ENCODE measurements at regions not wholly inside any gene's neighbourhood (a gene's known extent, or its start where the extent isn't known, plus 50 kb on each side); places are given as distances from the start of the nearest gene placed in this dataset.
"Not testable (repeated sequence)": the region's sequence is repeated elsewhere in the genome, so short reads cannot be mapped to it uniquely, and the experiment has no call there.

GRCh38 chr2:91574255-91574654 lies 2882.8 kb downstream of the RPIA start:
- H3K4me1 ChIP-seq; H3K27ac ChIP-seq (replicated peaks); H3K4me3 ChIP-seq; H3K36me3 ChIP-seq; intact Hi-C loops (cut with micrococcal nuclease); DNase-seq; H3K9me3 ChIP-seq (replicated peaks): not testable (repeated sequence)
- H3K27me3 ChIP-seq (ENCODE audit: low read depth) = peaks cover 32% of the 10 kb centered on the region

GRCh38 chr2:91575701-91576100 lies 2884.2 kb downstream of the RPIA start:
- not testable (repeated sequence) for DNase-seq; H3K9me3 ChIP-seq (replicated peaks)

GRCh38 chr2:91577406-91577805 lies 2885.9 kb downstream of the RPIA start:
- H3K27ac ChIP-seq (replicated peaks); H3K4me3 ChIP-seq; H3K9me3 ChIP-seq (replicated peaks); intact Hi-C loops (cut with micrococcal nuclease); DNase-seq; H3K36me3 ChIP-seq; H3K4me1 ChIP-seq: not testable (repeated sequence)
- peaks cover 39% of the 10 kb centered on the region for H3K27me3 ChIP-seq (ENCODE audit: low read depth)

More at GRCh38 chr2:91575701-91576100, 2884.2 kb downstream of the RPIA start:
- H3K27me3 ChIP-seq (ENCODE audit: low read depth) = peaks cover 44% of the 10 kb centered on the region
- intact Hi-C loops (cut with micrococcal nuclease); H3K36me3 ChIP-seq; H3K27ac ChIP-seq (replicated peaks); H3K4me3 ChIP-seq; H3K4me1 ChIP-seq: not testable (repeated sequence)

- H3K36me3 ChIP-seq; H3K4me3 ChIP-seq; H3K27ac ChIP-seq (replicated peaks); H3K4me1 ChIP-seq; DNase-seq; intact Hi-C loops (cut with micrococcal nuclease): not testable (repeated sequence)
- peaks cover 12% of the 10 kb centered on the region for H3K9me3 ChIP-seq (replicated peaks)
- peaks cover 37% of the 10 kb centered on the region for H3K27me3 ChIP-seq (ENCODE audit: low read depth)
Measured at GRCh38 chr2:91578678-91579077, 2887.2 kb downstream of the RPIA start.

GRCh38 chr2:91579555-91579954 lies 2888.1 kb downstream of the RPIA start:
- H3K27ac ChIP-seq (replicated peaks); H3K36me3 ChIP-seq; H3K4me3 ChIP-seq; DNase-seq; intact Hi-C loops (cut with micrococcal nuclease); H3K4me1 ChIP-seq: not testable (repeated sequence)
- Histone ChIP-seq H3K9me3 (replicated peaks) (peaks cover 21% of the 10 kb centered on the region), H3K27me3 (ENCODE audit: low read depth) (peaks cover 44% of the 10 kb centered on the region)

GRCh38 chr2:91580043-91580442 lies 2888.6 kb downstream of the RPIA start:
- H3K4me3 ChIP-seq; intact Hi-C loops (cut with micrococcal nuclease); DNase-seq; H3K27ac ChIP-seq (replicated peaks); H3K36me3 ChIP-seq; H3K4me1 ChIP-seq: not testable (repeated sequence)
- peaks cover 24% of the 10 kb centered on the region for H3K9me3 ChIP-seq (replicated peaks)
- peaks cover 49% of the 10 kb centered on the region for H3K27me3 ChIP-seq (ENCODE audit: low read depth)

GRCh38 chr2:91587098-91587497 lies 2895.6 kb downstream of the RPIA start:
- DNase-seq; intact Hi-C loops (cut with micrococcal nuclease); H3K27ac ChIP-seq (replicated peaks); H3K4me3 ChIP-seq; H3K36me3 ChIP-seq; H3K4me1 ChIP-seq: not testable (repeated sequence)
- Histone ChIP-seq H3K9me3 (replicated peaks) (peaks cover 27% of the 10 kb centered on the region), H3K27me3 (ENCODE audit: low read depth) (peaks cover 80% of the 10 kb centered on the region)

- Histone ChIP-seq H3K27me3 (ENCODE audit: low read depth) (peaks cover 86% of the 10 kb centered on the region), H3K9me3 (replicated peaks) (peaks cover 21% of the 10 kb centered on the region)
- H3K36me3 ChIP-seq; H3K4me3 ChIP-seq; H3K27ac ChIP-seq (replicated peaks); DNase-seq; H3K4me1 ChIP-seq; intact Hi-C loops (cut with micrococcal nuclease): not testable (repeated sequence)
Measured at GRCh38 chr2:91587908-91588535, 2896.5 kb downstream of the RPIA start.

- not testable (repeated sequence) for DNase-seq
Measured at GRCh38 chr2:91588782-91589223, 2897.3 kb downstream of the RPIA start.

GRCh38 chr2:91589454-91590328 lies 2898.2 kb downstream of the RPIA start:
- DNase-seq; H3K36me3 ChIP-seq; H3K4me1 ChIP-seq; H3K27ac ChIP-seq (replicated peaks); intact Hi-C loops (cut with micrococcal nuclease); H3K9me3 ChIP-seq (replicated peaks): not testable (repeated sequence)
- Histone ChIP-seq H3K27me3 (ENCODE audit: low read depth) (peaks cover 81% of the 10 kb centered on the region), H3K4me3 (peak overlapping the region; percentile 21)

More at GRCh38 chr2:91588782-91589223, 2897.3 kb downstream of the RPIA start:
- H3K4me3 ChIP-seq; intact Hi-C loops (cut with micrococcal nuclease); H3K36me3 ChIP-seq; H3K4me1 ChIP-seq; H3K27ac ChIP-seq (replicated peaks): not testable (repeated sequence)
- Histone ChIP-seq H3K27me3 (ENCODE audit: low read depth) (peaks cover 81% of the 10 kb centered on the region), H3K9me3 (replicated peaks) (peaks cover 14% of the 10 kb centered on the region)

- intact Hi-C loops (cut with micrococcal nuclease); DNase-seq; H3K4me1 ChIP-seq; H3K4me3 ChIP-seq; H3K36me3 ChIP-seq; H3K9me3 ChIP-seq (replicated peaks); H3K27ac ChIP-seq (replicated peaks): not testable (repeated sequence)
- peaks cover 79% of the 10 kb centered on the region for H3K27me3 ChIP-seq (ENCODE audit: low read depth)
Measured at GRCh38 chr2:91590381-91590780, 2898.9 kb downstream of the RPIA start.

GRCh38 chr2:91591066-91591465 lies 2899.6 kb downstream of the RPIA start:
- DNase-seq; H3K4me1 ChIP-seq; H3K36me3 ChIP-seq; intact Hi-C loops (cut with micrococcal nuclease); H3K4me3 ChIP-seq; H3K9me3 ChIP-seq (replicated peaks); H3K27ac ChIP-seq (replicated peaks): not testable (repeated sequence)
- peaks cover 80% of the 10 kb centered on the region for H3K27me3 ChIP-seq (ENCODE audit: low read depth)

GRCh38 chr2:91597436-91597835 lies 2906.0 kb downstream of the RPIA start:
- H3K4me3 ChIP-seq; intact Hi-C loops (cut with micrococcal nuclease); H3K36me3 ChIP-seq; DNase-seq; H3K4me1 ChIP-seq; H3K9me3 ChIP-seq (replicated peaks); H3K27ac ChIP-seq (replicated peaks): not testable (repeated sequence)
- peaks cover 58% of the 10 kb centered on the region for H3K27me3 ChIP-seq (ENCODE audit: low read depth)

GRCh38 chr2:91598519-91598918 lies 2907.0 kb downstream of the RPIA start:
- not testable (repeated sequence) for DNase-seq

More at GRCh38 chr2:91598519-91598918, 2907.0 kb downstream of the RPIA start:
- H3K27me3 ChIP-seq (ENCODE audit: low read depth) = peaks cover 64% of the 10 kb centered on the region
- intact Hi-C loops (cut with micrococcal nuclease); H3K4me1 ChIP-seq; H3K4me3 ChIP-seq; H3K36me3 ChIP-seq; H3K27ac ChIP-seq (replicated peaks); H3K9me3 ChIP-seq (replicated peaks): not testable (repeated sequence)
